Colonic mucosa (tissue), 4 donors: ENCODE measurements at regions not wholly inside any gene's neighbourhood (a gene's known extent, or its start where the extent isn't known, plus 50 kb on each side); places are given as distances from the start of the nearest gene placed in this dataset.

Source experiments
- DNase-seq: peaks from one replicate; pipeline ENCODE4 v3.0.0-alpha.2; 2020
- H3K27ac ChIP-seq: fragments of 200-600 bp; one replicate; pipeline ENCODE4 v1.8.0; 2021
- H3K27me3 ChIP-seq: fragments of 200-600 bp; one replicate; pipeline ENCODE4 v1.8.0; 2021
- H3K36me3 ChIP-seq: fragments of 200-600 bp; one replicate; pipeline ENCODE4 v1.8.0; 2021
- H3K4me1 ChIP-seq: fragments of 200-600 bp; one replicate; pipeline ENCODE4 v1.8.0; 2021; ENCODE audit warnings: mild to moderate bottlenecking
- H3K4me3 ChIP-seq: fragments of 200-600 bp; one replicate; pipeline ENCODE4 v1.8.0; 2021
- H3K9ac ChIP-seq, 2 donors: one replicate each; pipeline ENCODE4 v1.7.0; 2013; ENCODE audit warnings: control low read depth in 2 of 2, low read depth in 2 of 2, low read length in 2 of 2
- H3K9me3 ChIP-seq: fragments of 200-600 bp; one replicate; pipeline ENCODE4 v1.8.0; 2021
- CTCF ChIP-seq: fragments of 200-600 bp; IDR thresholded peaks from one replicate; pipeline ENCODE4 v1.8.0; 2022; ENCODE audit warnings: antibody characterized with exemption, mild to moderate bottlenecking
- intact Hi-C: fragments of 100-400 bp; cut with DNase I; formaldehyde crosslinking; loops from one replicate; pipeline ENCODE4 v1.14.1; 2022
- donor health status: healthy.
- donor health status: DM: no; HTN: no; CAD: no.
- donor health status: DM: no; HTN: no; CAD: no.

- H3K4me3 ChIP-seq: no peak overlapping the region
- no peak for TF ChIP-seq CTCF
- intact Hi-C loops: no loop called here
Observed at GRCh38 chr9:23635276-23635675, 190.8 kb downstream of the ELAVL2 start.

GRCh38 chr9:23636199-23636598, 189.8 kb downstream of the ELAVL2 start:
- TF ChIP-seq CTCF: no peak
- H3K4me3 ChIP-seq: no peak overlapping the region
- no peaks in the 10 kb centered on the region for H3K4me1 ChIP-seq
- H3K36me3 ChIP-seq: no peaks in the 10 kb centered on the region
- no peak overlapping the region for H3K27ac ChIP-seq
- DNase-seq: no peak
- no peaks in the 10 kb centered on the region for H3K9me3 ChIP-seq
- H3K9ac ChIP-seq: no peak overlapping the region
- intact Hi-C loops: no loop called here
- no peaks in the 10 kb centered on the region for H3K27me3 ChIP-seq

More at GRCh38 chr9:23635276-23635675, 190.8 kb downstream of the ELAVL2 start:
- Histone ChIP-seq H3K9me3 (no peaks in the 10 kb centered on the region), H3K4me1 (no peaks in the 10 kb centered on the region), H3K27ac (no peak overlapping the region), H3K9ac (no peak overlapping the region), H3K36me3 (no peaks in the 10 kb centered on the region), H3K27me3 (no peaks in the 10 kb centered on the region)
- no peak for DNase-seq

- H3K27ac ChIP-seq: no peak overlapping the region
- no peak overlapping the region for H3K4me3 ChIP-seq
- no peaks in the 10 kb centered on the region for H3K36me3 ChIP-seq
- H3K27me3 ChIP-seq: no peaks in the 10 kb centered on the region
- H3K4me1 ChIP-seq: no peaks in the 10 kb centered on the region
- intact Hi-C loops: no loop called here
- no peak overlapping the region for H3K9ac ChIP-seq
- no peak for DNase-seq
- no peaks in the 10 kb centered on the region for H3K9me3 ChIP-seq
- TF ChIP-seq CTCF: no peak
Observed at GRCh38 chr9:23638011-23638410, 188.0 kb downstream of the ELAVL2 start.

- H3K4me1 ChIP-seq: no peaks in the 10 kb centered on the region
- H3K27ac ChIP-seq: no peak overlapping the region
- no peak for TF ChIP-seq CTCF
- H3K27me3 ChIP-seq: no peaks in the 10 kb centered on the region
- no peaks in the 10 kb centered on the region for H3K36me3 ChIP-seq
- no peaks in the 10 kb centered on the region for H3K9me3 ChIP-seq
- no peak for DNase-seq
- H3K4me3 ChIP-seq: no peak overlapping the region
- no peak overlapping the region for H3K9ac ChIP-seq
- intact Hi-C loops: no loop called here
Observed at GRCh38 chr9:23638837-23639426, 187.1 kb downstream of the ELAVL2 start.
